GM12878 (cell line): ENCODE measurements at regions not wholly inside any gene's neighbourhood (a gene's known extent, or its start where the extent isn't known, plus 50 kb on each side); places are given as distances from the start of the nearest gene placed in this dataset.

ENCODE experiments used
- ATAC-seq: fragments of 200-7000 bp; cut with Tn5 transposase; 3 replicates; pipeline ENCODE4 v1.9.1; 2020; ENCODE audit warnings: mild to moderate bottlenecking, moderate library complexity
- BruUV-seq: library from RNA; stranded (reverse); fragments of 400-500 nt; replicated peaks from 2 replicates; lab custom pipeline; 2021; lab: Mats Ljungman, UMichigan
- CTCF ChIA-PET: fragments of 300-600 bp; sonication (Branson Sonifier 250); formaldehyde crosslinking; extraction: SDS; loops from one replicate; lab custom pipeline; 2021; ENCODE audit warnings: inconsistent platforms; lab: Yijun Ruan, JAX
- POLR2A ChIA-PET: fragments of 350-600 bp; formaldehyde crosslinking; extraction: SDS; loops from one replicate; lab custom pipeline; 2021; ENCODE audit warnings: inconsistent platforms; lab: Charles Lee
- RAD21 ChIA-PET: fragments of 300-600 bp; sonication (Branson Sonifier 250); formaldehyde crosslinking; loops from one replicate; lab custom pipeline; 2023; ENCODE audit warnings: antibody characterized with exemption; ENCODE audit not compliant: unreplicated experiment; lab: Charles Lee
- SMC1A ChIA-PET: fragments of 300-600 bp; sonication (Branson Sonifier 250); formaldehyde crosslinking; loops from one replicate; lab custom pipeline; 2023; ENCODE audit not compliant: unreplicated experiment, uncharacterized antibody; lab: Charles Lee
- DNase-seq: peaks from one replicate; pipeline ENCODE4 v3.0.0-alpha.2; 2011; ENCODE audit warnings: low read depth, low spot score
- FAIRE-seq: peaks from 3 replicates; lab custom pipeline; 2011; peaks lifted over from hg19 to GRCh38; lab: Jason Lieb, UNC
- H2AFZ ChIP-seq: 2 replicates; pipeline ENCODE4 v1.6.0; 2011; ENCODE audit warnings: low read depth, low read length, control low read depth; ENCODE audit not compliant: control insufficient read depth
- H3K27ac ChIP-seq: 2 replicates; pipeline ENCODE4 v1.5.1; 2011; ENCODE audit warnings: control low read depth; ENCODE audit not compliant: control insufficient read depth, insufficient read depth
- H3K27me3 ChIP-seq, 2 experiments: replicated peaks in 1 of 2; 2 replicates each; pipeline versions ENCODE4 v1.6.0 to v1.6.1; 2011; ENCODE audit warnings: low read length in 1 of 2; ENCODE audit not compliant: control insufficient read depth in 2 of 2, insufficient read depth in 2 of 2
- H3K36me3 ChIP-seq, 2 experiments: 2 replicates each; pipeline ENCODE4 v1.5.1; 2011; ENCODE audit warnings: low read length in 1 of 2; ENCODE audit not compliant: control insufficient read depth in 2 of 2, insufficient read depth in 2 of 2
- H3K4me1 ChIP-seq: 2 replicates; pipeline ENCODE4 v1.6.1; 2011; ENCODE audit warnings: mild to moderate bottlenecking, low read length, moderate library complexity, mixed read lengths; ENCODE audit not compliant: control insufficient read depth, insufficient read depth
- H3K4me2 ChIP-seq: 2 replicates; pipeline ENCODE4 v1.6.0; 2011; ENCODE audit warnings: control low read depth; ENCODE audit not compliant: control insufficient read depth, insufficient read depth
- H3K4me3 ChIP-seq: fragments of 200-600 bp; sonication (generic); 2 replicates; pipeline ENCODE4 v1.5.1; 2016
- H3K79me2 ChIP-seq: 2 replicates; pipeline ENCODE4 v1.6.0; 2011; ENCODE audit warnings: low read length; ENCODE audit not compliant: control insufficient read depth, insufficient read depth
- H3K9ac ChIP-seq: 2 replicates; pipeline ENCODE4 v1.8.0; 2011; ENCODE audit warnings: low read length, control low read depth, mixed read lengths; ENCODE audit not compliant: control insufficient read depth, insufficient read depth
- H3K9me3 ChIP-seq: replicated peaks from 3 replicates; pipeline ENCODE4 v1.5.1; 2011; ENCODE audit warnings: mild to moderate bottlenecking, low read length; ENCODE audit not compliant: control insufficient read depth, insufficient read depth
- H4K20me1 ChIP-seq: 2 replicates; pipeline ENCODE4 v1.6.0; 2011; ENCODE audit not compliant: control insufficient read depth, insufficient read depth
- BHLHE40 ChIP-seq, 2 experiments: fragments of 450-650 bp in 1 of 2; IDR thresholded peaks; 2 replicates each; pipeline ENCODE4 v1.6.1; 2011 to 2017; ENCODE audit warnings: low read depth in 2 of 2, borderline replicate concordance in 1 of 2, improper control_type of control experiment in 1 of 2, low read length in 1 of 2, mild to moderate bottlenecking in 1 of 2
- EZH2 ChIP-seq: IDR thresholded peaks from 2 replicates; pipeline ENCODE4 v1.6.1; 2012; ENCODE audit warnings: low read depth, mild to moderate bottlenecking, control low read depth, inconsistent platforms, low read length, borderline replicate concordance; ENCODE audit not compliant: control insufficient read depth
- HDAC2 ChIP-seq: fragments of 200-600 bp; sonication (generic); IDR thresholded peaks from 2 replicates; pipeline ENCODE4 v1.6.1; 2017
- MXI1 ChIP-seq: fragments of 150-350 bp; IDR thresholded peaks from 2 replicates; pipeline ENCODE4 v1.6.1; 2011; ENCODE audit warnings: low read depth, mild to moderate bottlenecking, inconsistent platforms, low read length, improper control_type of control experiment
- SIN3A ChIP-seq: IDR thresholded peaks from 2 replicates; pipeline ENCODE4 v1.6.1; 2012; ENCODE audit warnings: low read depth, low read length, improper control_type of control experiment
- SMC3 ChIP-seq: IDR thresholded peaks from 2 replicates; pipeline ENCODE4 v1.6.1; 2011; ENCODE audit warnings: low read length, improper control_type of control experiment, borderline replicate concordance
- ZBTB33 ChIP-seq: fragments of 450-650 bp; IDR thresholded peaks from 2 replicates; pipeline ENCODE4 v1.6.1; 2017; ENCODE audit warnings: mild to moderate bottlenecking
- ZBTB40 ChIP-seq: fragments of 450-650 bp; IDR thresholded peaks from 2 replicates; pipeline ENCODE4 v1.6.1; 2016; ENCODE audit warnings: mild to moderate bottlenecking, moderate library complexity, borderline replicate concordance
- ZNF24 ChIP-seq: fragments of 450-650 bp; IDR thresholded peaks from 2 replicates; pipeline ENCODE4 v1.6.1; 2017; ENCODE audit warnings: antibody characterized with exemption, mild to moderate bottlenecking
- WGBS: methylation state at CpG from one replicate; pipeline ENCODE4 v1.1.6; 2016; ENCODE audit warnings: low lambda C conversion rate; ENCODE audit not compliant: insufficient replicate concordance, insufficient coverage; ENCODE audit errors: missing lambda C conversion rate; 5-methylcytosine and 5-hydroxymethylcytosine counted together
- in situ Hi-C: fragments of 300-500 bp; cut with MboI; formaldehyde crosslinking; loops from 9 replicates; pipeline ENCODE4 v1.14.3; 2018; ENCODE audit warnings: mixed read lengths
- intact Hi-C: fragments of 100-400 bp; cut with micrococcal nuclease; formaldehyde crosslinking; loops from one replicate; pipeline ENCODE4 v1.14.2; 2022; ENCODE audit not compliant: unreplicated experiment

GRCh38 chr6:148138573-148138972, 204.1 kb upstream of the SASH1 start:
- TF ChIP-seq BHLHE40 (IDR thresholded peaks at IDR 0.05; ENCODE audit: borderline replicate concordance in 1 of 2, low read depth in 2 of 2, low read length in 1 of 2) (no peak), SMC3 (no peak), ZBTB33 (no peak), SIN3A (no peak), ZNF24 (no peak), MXI1 (no peak), HDAC2 (no peak), EZH2 (no peak), ZBTB40 (no peak)
- H3K4me1 ChIP-seq = no peaks in the 10 kb centered on the region
- H3K36me3 ChIP-seq = no peaks in the 10 kb centered on the region
- DNase-seq = no peak
- no peak overlapping the region for H3K4me3 ChIP-seq
- intact Hi-C loops = no loop called here
- POLR2A ChIA-PET = no interaction called here
- H4K20me1 ChIP-seq = no peaks in the 10 kb centered on the region
- BruUV-seq = no TSS peak
- no peak overlapping the region for H3K4me2 ChIP-seq
- WGBS = 5% methylated on average over 1 of the region's 1 CpG
- in situ Hi-C loops = no loop called here
- no peaks in the 10 kb centered on the region for H3K9me3 ChIP-seq
- no peak overlapping the region for H2AFZ ChIP-seq
- RAD21 ChIA-PET = interaction anchor here (0.7 kb wide), 1 partner anchor 117 kb away, joined by 3 read pairs; no protein-coding TSS in a partner anchor
- peaks cover 0 to 2% of the 10 kb centered on the region in 2 experiments; a peak in 1 of 4 replicates for H3K27me3 ChIP-seq
- SMC1A ChIA-PET = interaction anchor here (1.7 kb wide), 1 partner anchor 8 kb away, joined by 5 read pairs; no protein-coding TSS in a partner anchor
- ATAC-seq = no peak
- H3K27ac ChIP-seq = no peak overlapping the region
- H3K9ac ChIP-seq = no peak overlapping the region
- no peaks in the 10 kb centered on the region for H3K79me2 ChIP-seq
- CTCF ChIA-PET = interaction anchor here (1.3 kb wide), 1 partner anchor 325 kb away, joined by 5 read pairs; no protein-coding TSS in a partner anchor
- FAIRE-seq = no peak
